A673 (cell line): ENCODE measurements at regions not wholly inside any gene's neighbourhood (a gene's known extent, or its start where the extent isn't known, plus 50 kb on each side); places are given as distances from the start of the nearest gene placed in this dataset.

Experiments
- BruUV-seq: library from RNA; stranded (reverse); fragments of 400-500 nt; replicated peaks from 2 replicates; lab custom pipeline; 2021; lab: Mats Ljungman, UMichigan
- CTCF ChIA-PET: fragments of 300-600 bp; sonication (Branson Sonifier 250); formaldehyde crosslinking; loops from one replicate; lab custom pipeline; 2022; ENCODE audit warnings: antibody characterized with exemption; lab: Charles Lee
- POLR2A ChIA-PET: fragments of 300-600 bp; sonication (Branson Sonifier 250); formaldehyde crosslinking; loops from one replicate; lab custom pipeline; 2022; ENCODE audit warnings: antibody characterized with exemption; ENCODE audit not compliant: low non-redundant PET; lab: Charles Lee
- DNase-seq: peaks from one replicate; pipeline ENCODE4 v3.0.0-alpha.2; 2015; ENCODE audit warnings: low spot score
- H3K27ac ChIP-seq: fragments of 200-600 bp; sonication (generic); 2 replicates; pipeline ENCODE4 v1.5.1; 2016; ENCODE audit warnings: mixed run types, low read depth, mild to moderate bottlenecking, mixed read lengths, antibody characterized with exemption, low read length; ENCODE audit not compliant: poor library complexity, severe bottlenecking
- H3K27me3 ChIP-seq: fragments of 200-600 bp; sonication (generic); replicated peaks from 2 replicates; pipeline ENCODE4 v1.6.1; 2017; ENCODE audit warnings: mixed run types, low read depth, mild to moderate bottlenecking, mixed read lengths, antibody characterized with exemption, low read length; ENCODE audit not compliant: insufficient read depth, poor library complexity
- H3K36me3 ChIP-seq: fragments of 200-600 bp; sonication (generic); 2 replicates; pipeline ENCODE4 v1.6.1; 2016; ENCODE audit warnings: mixed run types, mild to moderate bottlenecking, mixed read lengths, antibody characterized with exemption, low read length; ENCODE audit not compliant: insufficient read depth, poor library complexity, severe bottlenecking
- H3K4me1 ChIP-seq: fragments of 200-600 bp; sonication (generic); 2 replicates; pipeline ENCODE4 v1.6.1; 2017; ENCODE audit warnings: mixed run types, mild to moderate bottlenecking, mixed read lengths, antibody characterized with exemption, low read length; ENCODE audit not compliant: insufficient read depth, poor library complexity, severe bottlenecking
- H3K4me3 ChIP-seq: fragments of 200-600 bp; sonication (generic); 2 replicates; pipeline ENCODE4 v1.5.1; 2016; ENCODE audit warnings: low read depth, mixed run types, mild to moderate bottlenecking, mixed read lengths, low read length; ENCODE audit not compliant: poor library complexity, severe bottlenecking
- H3K9me3 ChIP-seq: fragments of 200-600 bp; sonication (generic); 2 replicates; pipeline ENCODE4 v1.6.1; 2016; ENCODE audit warnings: mixed run types, low read depth, mild to moderate bottlenecking, mixed read lengths, antibody characterized with exemption, low read length; ENCODE audit not compliant: poor library complexity, severe bottlenecking
- EZH2 ChIP-seq: fragments of 200-600 bp; sonication (generic); IDR thresholded peaks from 2 replicates; pipeline ENCODE4 v1.6.1; 2017; ENCODE audit warnings: borderline replicate concordance, low read depth, mild to moderate bottlenecking, mixed read lengths, antibody characterized with exemption, low read length; ENCODE audit not compliant: poor library complexity, severe bottlenecking
- intact Hi-C: fragments of 100-400 bp; cut with micrococcal nuclease; formaldehyde crosslinking; loops from one replicate; pipeline ENCODE4 v1.10.0; 2022; ENCODE audit not compliant: unreplicated experiment
- TF ChIP-seq, protein P1 (sequence below): fragments of 300-800, 200-600 bp; sonication (generic); conservative IDR thresholded peaks from 2 replicates; pipeline ENCODE4 v1.5.1; 2017; ENCODE audit warnings: low read depth, mild to moderate bottlenecking, antibody characterized with exemption, low read length, moderate library complexity, mixed read lengths

GRCh38 chr12:71262466-71262865 lies 104.7 kb upstream of the TSPAN8 start:
- no peaks in the 10 kb centered on the region for H3K27me3 ChIP-seq
- no TSS peak for BruUV-seq
- H3K4me3 ChIP-seq = no peak overlapping the region
- H3K27ac ChIP-seq = no peak overlapping the region
- CTCF ChIA-PET = no interaction called here
- H3K36me3 ChIP-seq = no peaks in the 10 kb centered on the region
- no peak for DNase-seq
- no peaks in the 10 kb centered on the region for H3K9me3 ChIP-seq
- TF ChIP-seq EZH2 = no peak
- TF ChIP-seq, protein P1, sequence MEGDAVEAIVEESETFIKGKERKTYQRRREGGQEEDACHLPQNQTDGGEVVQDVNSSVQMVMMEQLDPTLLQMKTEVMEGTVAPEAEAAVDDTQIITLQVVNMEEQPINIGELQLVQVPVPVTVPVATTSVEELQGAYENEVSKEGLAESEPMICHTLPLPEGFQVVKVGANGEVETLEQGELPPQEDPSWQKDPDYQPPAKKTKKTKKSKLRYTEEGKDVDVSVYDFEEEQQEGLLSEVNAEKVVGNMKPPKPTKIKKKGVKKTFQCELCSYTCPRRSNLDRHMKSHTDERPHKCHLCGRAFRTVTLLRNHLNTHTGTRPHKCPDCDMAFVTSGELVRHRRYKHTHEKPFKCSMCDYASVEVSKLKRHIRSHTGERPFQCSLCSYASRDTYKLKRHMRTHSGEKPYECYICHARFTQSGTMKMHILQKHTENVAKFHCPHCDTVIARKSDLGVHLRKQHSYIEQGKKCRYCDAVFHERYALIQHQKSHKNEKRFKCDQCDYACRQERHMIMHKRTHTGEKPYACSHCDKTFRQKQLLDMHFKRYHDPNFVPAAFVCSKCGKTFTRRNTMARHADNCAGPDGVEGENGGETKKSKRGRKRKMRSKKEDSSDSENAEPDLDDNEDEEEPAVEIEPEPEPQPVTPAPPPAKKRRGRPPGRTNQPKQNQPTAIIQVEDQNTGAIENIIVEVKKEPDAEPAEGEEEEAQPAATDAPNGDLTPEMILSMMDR = no peak
- intact Hi-C loops = no loop called here
- POLR2A ChIA-PET = no interaction called here
- no peaks in the 10 kb centered on the region for H3K4me1 ChIP-seq

- intact Hi-C loops = no loop called here
- no TSS peak for BruUV-seq
- CTCF ChIA-PET = no interaction called here
- Histone ChIP-seq H3K27me3 (no peaks in the 10 kb centered on the region), H3K36me3 (no peaks in the 10 kb centered on the region), H3K4me1 (peaks cover 9% of the 10 kb centered on the region), H3K27ac (no peak overlapping the region), H3K4me3 (no peak overlapping the region), H3K9me3 (peaks cover 21% of the 10 kb centered on the region)
- TF ChIP-seq, protein P1 = no peak
- no peak for TF ChIP-seq EZH2
- no peak for DNase-seq
- POLR2A ChIA-PET = no interaction called here
Measured at GRCh38 chr12:71252473-71252872, 94.7 kb upstream of the TSPAN8 start.

DNA sequence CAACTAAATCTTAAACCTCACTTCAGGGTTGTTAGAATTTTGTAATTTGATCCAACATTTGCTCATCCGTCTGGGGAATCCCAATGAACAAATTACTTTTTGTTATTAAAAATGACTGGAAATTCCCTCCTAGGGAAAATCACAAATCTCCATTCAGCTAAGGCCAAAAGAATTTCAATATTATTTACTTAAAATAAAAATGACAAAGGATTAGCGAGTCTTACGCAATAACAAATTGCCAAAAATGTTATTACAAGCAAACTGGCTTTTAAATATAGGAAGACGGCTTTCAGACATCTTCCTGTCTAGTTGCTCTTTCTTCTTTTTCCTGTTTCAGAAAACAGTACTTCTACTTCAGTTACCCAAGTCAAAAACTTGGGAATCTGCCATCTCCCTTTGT lies 92.4 kb upstream of the TSPAN8 start:
- BruUV-seq = no TSS peak

More for the DNA sequence above, 92.4 kb upstream of the TSPAN8 start:
- TF ChIP-seq, protein P1 = no peak
- no peak for TF ChIP-seq EZH2
- ChIA-PET POLR2A (no interaction called here), CTCF (interaction anchor here (0.7 kb wide), 1 partner anchor 96 kb away, joined by 4 read pairs; no protein-coding TSS in a partner anchor)
- Histone ChIP-seq H3K4me3 (no peak overlapping the region), H3K27ac (no peak overlapping the region), H3K4me1 (peaks cover 9% of the 10 kb centered on the region), H3K9me3 (peaks cover 22% of the 10 kb centered on the region), H3K36me3 (no peaks in the 10 kb centered on the region), H3K27me3 (no peaks in the 10 kb centered on the region)
- intact Hi-C loops = no loop called here
- DNase-seq = peak; percentile 58
